ENCODE measurements at regions not wholly inside any gene's neighbourhood (a gene's known extent, or its start where the extent isn't known, plus 50 kb on each side); places are given as distances from the start of the nearest gene placed in this dataset.

DNA sequence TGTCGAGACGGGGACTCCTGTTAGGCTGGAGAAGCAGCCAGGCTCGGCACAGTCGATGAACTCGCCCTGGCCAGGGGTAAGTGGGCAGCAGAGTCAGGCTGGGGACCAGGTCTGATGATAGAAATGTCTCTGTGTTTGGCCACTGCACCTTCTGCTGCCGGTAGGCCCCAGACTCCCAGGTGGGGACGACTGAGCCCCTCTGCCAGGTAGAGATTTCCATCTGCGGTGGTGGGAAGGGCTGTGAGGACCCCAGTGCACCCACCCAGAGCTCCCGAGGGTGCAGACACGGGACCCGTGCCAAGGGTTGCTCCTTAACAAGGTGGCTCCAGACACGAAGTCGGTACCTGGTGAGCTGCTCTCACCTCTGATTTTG lies 862.5 kb downstream of the TBC1D22A start:
- Histone ChIP-seq H3K36me3 (ENCODE audit: insufficient read depth) (no peaks in the 10 kb centered on the region), H3K9me2 (ENCODE audit: insufficient read depth) (no peaks in the 10 kb centered on the region), H3K79me2 (replicated peaks; ENCODE audit: insufficient read depth) (no peaks in the 10 kb centered on the region), H3K27me3 (ENCODE audit: insufficient read depth) (no peaks in the 10 kb centered on the region), H3K4me3 (no peak overlapping the region), H3K4me1 (ENCODE audit: insufficient read depth) (no peaks in the 10 kb centered on the region), H3K27ac (ENCODE audit: low read depth) (no peak overlapping the region), H3F3A (replicated peaks; ENCODE audit: low read depth) (no peaks in the 10 kb centered on the region), H3K4me2 (no peak overlapping the region), H4K20me1 (replicated peaks; ENCODE audit: insufficient read depth) (no peaks in the 10 kb centered on the region), H2AFZ (no peak overlapping the region)
- no peak overlapping the region for H3K4me3 Mint-ChIP-seq
- H3K4me1 Mint-ChIP-seq, result no peaks in the 10 kb centered on the region
- no peak overlapping the region for H3K27ac Mint-ChIP-seq
- H3K9me3 Mint-ChIP-seq, result peaks cover 14% of the 10 kb centered on the region
- H3K36me3 Mint-ChIP-seq (ENCODE audit: low read depth), result no peaks in the 10 kb centered on the region; the same call in 2 of the 3 replicates
- TF ChIP-seq EZH2 (IDR thresholded peaks at IDR 0.05; ENCODE audit: low read depth, unreplicated experiment), result no peak
- TF ChIP-seq ZNF114 (CRISPR knock-in tag; IDR thresholded peaks at IDR 0.05), result no peak
- TF ChIP-seq, protein P1, sequence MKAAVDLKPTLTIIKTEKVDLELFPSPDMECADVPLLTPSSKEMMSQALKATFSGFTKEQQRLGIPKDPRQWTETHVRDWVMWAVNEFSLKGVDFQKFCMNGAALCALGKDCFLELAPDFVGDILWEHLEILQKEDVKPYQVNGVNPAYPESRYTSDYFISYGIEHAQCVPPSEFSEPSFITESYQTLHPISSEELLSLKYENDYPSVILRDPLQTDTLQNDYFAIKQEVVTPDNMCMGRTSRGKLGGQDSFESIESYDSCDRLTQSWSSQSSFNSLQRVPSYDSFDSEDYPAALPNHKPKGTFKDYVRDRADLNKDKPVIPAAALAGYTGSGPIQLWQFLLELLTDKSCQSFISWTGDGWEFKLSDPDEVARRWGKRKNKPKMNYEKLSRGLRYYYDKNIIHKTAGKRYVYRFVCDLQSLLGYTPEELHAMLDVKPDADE (IDR thresholded peaks at IDR 0.05), result no peak
- TF ChIP-seq, protein P2, sequence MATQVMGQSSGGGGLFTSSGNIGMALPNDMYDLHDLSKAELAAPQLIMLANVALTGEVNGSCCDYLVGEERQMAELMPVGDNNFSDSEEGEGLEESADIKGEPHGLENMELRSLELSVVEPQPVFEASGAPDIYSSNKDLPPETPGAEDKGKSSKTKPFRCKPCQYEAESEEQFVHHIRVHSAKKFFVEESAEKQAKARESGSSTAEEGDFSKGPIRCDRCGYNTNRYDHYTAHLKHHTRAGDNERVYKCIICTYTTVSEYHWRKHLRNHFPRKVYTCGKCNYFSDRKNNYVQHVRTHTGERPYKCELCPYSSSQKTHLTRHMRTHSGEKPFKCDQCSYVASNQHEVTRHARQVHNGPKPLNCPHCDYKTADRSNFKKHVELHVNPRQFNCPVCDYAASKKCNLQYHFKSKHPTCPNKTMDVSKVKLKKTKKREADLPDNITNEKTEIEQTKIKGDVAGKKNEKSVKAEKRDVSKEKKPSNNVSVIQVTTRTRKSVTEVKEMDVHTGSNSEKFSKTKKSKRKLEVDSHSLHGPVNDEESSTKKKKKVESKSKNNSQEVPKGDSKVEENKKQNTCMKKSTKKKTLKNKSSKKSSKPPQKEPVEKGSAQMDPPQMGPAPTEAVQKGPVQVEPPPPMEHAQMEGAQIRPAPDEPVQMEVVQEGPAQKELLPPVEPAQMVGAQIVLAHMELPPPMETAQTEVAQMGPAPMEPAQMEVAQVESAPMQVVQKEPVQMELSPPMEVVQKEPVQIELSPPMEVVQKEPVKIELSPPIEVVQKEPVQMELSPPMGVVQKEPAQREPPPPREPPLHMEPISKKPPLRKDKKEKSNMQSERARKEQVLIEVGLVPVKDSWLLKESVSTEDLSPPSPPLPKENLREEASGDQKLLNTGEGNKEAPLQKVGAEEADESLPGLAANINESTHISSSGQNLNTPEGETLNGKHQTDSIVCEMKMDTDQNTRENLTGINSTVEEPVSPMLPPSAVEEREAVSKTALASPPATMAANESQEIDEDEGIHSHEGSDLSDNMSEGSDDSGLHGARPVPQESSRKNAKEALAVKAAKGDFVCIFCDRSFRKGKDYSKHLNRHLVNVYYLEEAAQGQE (IDR thresholded peaks at IDR 0.05; ENCODE audit: unreplicated experiment), result no peak
- ATAC-seq (no peak), DNase-seq (ENCODE audit: low spot score) (no peak)
- H3K27me3 Mint-ChIP-seq (ENCODE audit: insufficient read depth, low read depth, poor library complexity), result peaks cover 11% of the 10 kb centered on the region

DNA sequence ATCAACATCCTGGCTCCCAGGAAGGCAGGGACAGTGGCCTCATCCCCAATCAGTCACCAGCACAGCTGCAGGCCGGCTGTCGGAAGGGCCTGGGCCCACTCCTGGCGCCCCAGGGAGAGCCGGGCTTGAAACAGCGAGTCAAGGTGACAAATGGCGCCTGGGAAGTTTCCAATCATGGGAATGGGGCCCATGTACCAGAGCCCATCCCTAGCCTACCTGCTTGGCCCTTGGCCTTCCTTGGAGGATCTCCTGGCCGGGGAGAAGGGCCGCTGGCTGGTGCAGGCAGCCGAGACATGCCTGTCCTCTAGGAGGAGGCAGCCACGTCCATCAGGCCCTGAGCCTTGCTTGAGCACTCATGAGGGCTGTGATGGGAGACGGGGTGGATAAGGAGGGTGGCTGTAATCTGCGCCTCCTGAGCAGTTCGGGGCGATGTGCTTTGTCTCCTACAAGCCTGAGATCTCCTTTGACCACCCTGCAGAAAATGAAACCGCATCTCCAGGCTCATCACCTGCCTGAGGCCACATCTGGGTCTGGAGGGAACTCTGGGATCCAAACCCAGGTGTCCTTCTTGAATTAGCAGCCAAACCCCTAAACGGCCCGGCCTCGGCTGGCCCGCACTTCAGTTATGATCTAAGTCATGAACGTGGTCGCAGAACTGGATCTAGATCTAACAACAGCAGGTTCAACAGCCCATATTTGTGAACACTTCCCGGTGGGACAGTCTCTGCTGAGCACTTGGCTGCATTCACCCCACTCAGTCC lies 862.0 kb downstream of the TBC1D22A start:
- Mint-ChIP-seq H3K27me3 (ENCODE audit: insufficient read depth, low read depth, poor library complexity) (peaks cover 10% of the 10 kb centered on the region), H3K4me3 (no peak overlapping the region), H3K27ac (no peak overlapping the region), H3K36me3 (ENCODE audit: low read depth) (no peaks in the 10 kb centered on the region; the same call in 2 of the 3 replicates), H3K9me3 (peaks cover 14% of the 10 kb centered on the region), H3K4me1 (no peaks in the 10 kb centered on the region)
- Histone ChIP-seq H3K4me1 (ENCODE audit: insufficient read depth) (no peaks in the 10 kb centered on the region), H3K27me3 (ENCODE audit: insufficient read depth) (no peaks in the 10 kb centered on the region), H2AFZ (no peak overlapping the region), H4K20me1 (replicated peaks; ENCODE audit: insufficient read depth) (no peaks in the 10 kb centered on the region), H3K9me2 (ENCODE audit: insufficient read depth) (no peaks in the 10 kb centered on the region), H3K4me3 (no peak overlapping the region), H3K79me2 (replicated peaks; ENCODE audit: insufficient read depth) (no peaks in the 10 kb centered on the region), H3K36me3 (ENCODE audit: insufficient read depth) (no peaks in the 10 kb centered on the region), H3F3A (replicated peaks; ENCODE audit: low read depth) (no peaks in the 10 kb centered on the region), H3K27ac (ENCODE audit: low read depth) (no peak overlapping the region), H3K4me2 (no peak overlapping the region)
- no peak for DNase-seq (ENCODE audit: low spot score)
- ATAC-seq, result no peak
- no peak for TF ChIP-seq STAT1 (IDR thresholded peaks at IDR 0.05; ENCODE audit: unreplicated experiment)
- no peak for TF ChIP-seq EZH2 (IDR thresholded peaks at IDR 0.05; ENCODE audit: low read depth, unreplicated experiment)
- no peak for TF ChIP-seq CREB1 (CRISPR knock-in tag; IDR thresholded peaks at IDR 0.05; ENCODE audit: low read depth)
- TF ChIP-seq, protein P3, sequence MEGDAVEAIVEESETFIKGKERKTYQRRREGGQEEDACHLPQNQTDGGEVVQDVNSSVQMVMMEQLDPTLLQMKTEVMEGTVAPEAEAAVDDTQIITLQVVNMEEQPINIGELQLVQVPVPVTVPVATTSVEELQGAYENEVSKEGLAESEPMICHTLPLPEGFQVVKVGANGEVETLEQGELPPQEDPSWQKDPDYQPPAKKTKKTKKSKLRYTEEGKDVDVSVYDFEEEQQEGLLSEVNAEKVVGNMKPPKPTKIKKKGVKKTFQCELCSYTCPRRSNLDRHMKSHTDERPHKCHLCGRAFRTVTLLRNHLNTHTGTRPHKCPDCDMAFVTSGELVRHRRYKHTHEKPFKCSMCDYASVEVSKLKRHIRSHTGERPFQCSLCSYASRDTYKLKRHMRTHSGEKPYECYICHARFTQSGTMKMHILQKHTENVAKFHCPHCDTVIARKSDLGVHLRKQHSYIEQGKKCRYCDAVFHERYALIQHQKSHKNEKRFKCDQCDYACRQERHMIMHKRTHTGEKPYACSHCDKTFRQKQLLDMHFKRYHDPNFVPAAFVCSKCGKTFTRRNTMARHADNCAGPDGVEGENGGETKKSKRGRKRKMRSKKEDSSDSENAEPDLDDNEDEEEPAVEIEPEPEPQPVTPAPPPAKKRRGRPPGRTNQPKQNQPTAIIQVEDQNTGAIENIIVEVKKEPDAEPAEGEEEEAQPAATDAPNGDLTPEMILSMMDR (conservative IDR thresholded peaks at IDR 0.05; ENCODE audit: low read depth in 2 of 2), result no peak
- TF ChIP-seq, protein P1 (IDR thresholded peaks at IDR 0.05), result no peak
- no peak for TF ChIP-seq ZNF331 (CRISPR knock-in tag; IDR thresholded peaks at IDR 0.05; ENCODE audit: low read depth)
- TF ChIP-seq JUNB (IDR thresholded peaks at IDR 0.05; ENCODE audit: unreplicated experiment), result no peak
- TF ChIP-seq EZH2phosphoT487 (IDR thresholded peaks at IDR 0.05; ENCODE audit: unreplicated experiment), result no peak
- TF ChIP-seq POLR2AphosphoS5 (IDR thresholded peaks at IDR 0.05; ENCODE audit: low read depth), result no peak

Data from GM23338 (cell line).